ENCODE measurements at regions not wholly inside any gene's neighbourhood (a gene's known extent, or its start where the extent isn't known, plus 50 kb on each side); places are given as distances from the start of the nearest gene placed in this dataset.

- TF ChIP-seq POLR2A (IDR thresholded peaks at IDR 0.05) = no peak
- TF ChIP-seq CTCF (IDR thresholded peaks at IDR 0.05 in 4 of 5, conservative IDR thresholded peaks at IDR 0.05 in 1 of 5) = no peak
These were observed 132.0 kb downstream of the SEC61B start for GRCh38 chr9:99354104-99354503.
